GM12872 (cell line): ENCODE measurements at regions not wholly inside any gene's neighbourhood (a gene's known extent, or its start where the extent isn't known, plus 50 kb on each side); places are given as distances from the start of the nearest gene placed in this dataset.

Source experiments
- CTCF ChIP-seq: IDR thresholded peaks from 3 replicates; pipeline ENCODE4 v1.5.1; 2011; ENCODE audit warnings: low read depth, mild to moderate bottlenecking, low read length, moderate library complexity; ENCODE audit not compliant: insufficient read depth

DNA sequence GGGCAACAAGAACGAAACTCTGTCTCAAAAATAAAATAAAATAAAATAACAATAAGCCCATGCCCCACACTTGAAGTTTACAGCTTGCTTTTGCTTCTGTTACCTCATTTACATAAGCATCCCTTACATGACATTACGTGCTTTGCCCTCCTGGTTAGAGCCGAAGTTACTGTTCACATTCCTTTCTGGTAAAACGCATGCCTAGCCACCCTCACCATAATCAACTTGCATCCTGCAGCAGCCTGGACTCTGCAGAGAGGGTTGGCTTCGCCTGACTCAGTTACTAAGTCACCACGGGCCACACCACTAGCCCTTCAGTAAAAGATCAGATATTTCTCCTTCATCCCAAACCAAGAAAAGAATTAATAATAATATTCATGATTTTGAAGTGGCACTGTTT, 736.0 kb upstream of the AUTS2 start:
- TF ChIP-seq CTCF: no peak

DNA sequence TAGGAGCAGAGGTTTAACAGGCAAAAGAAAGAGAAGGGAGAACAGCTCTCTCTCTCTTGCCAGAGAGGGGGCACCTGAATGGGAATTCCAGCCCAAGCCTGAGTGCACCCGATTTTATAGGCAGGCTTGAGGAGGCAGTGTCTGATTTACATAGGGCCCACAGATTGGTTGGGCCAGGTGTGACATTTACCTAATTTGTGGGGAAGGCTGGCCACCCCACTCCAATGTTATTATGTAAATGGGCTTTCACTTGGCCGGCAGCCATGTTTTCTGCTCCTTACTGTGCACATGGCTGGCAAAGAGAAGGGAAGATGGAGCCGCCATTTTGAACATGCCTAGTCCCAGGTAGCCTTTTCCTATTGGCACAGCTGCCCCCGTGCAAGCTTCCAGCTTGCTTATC, 735.5 kb upstream of the AUTS2 start:
- no peak for TF ChIP-seq CTCF

GRCh38 chr7:68865351-68866199, 732.7 kb upstream of the AUTS2 start:
- TF ChIP-seq CTCF: no peak

GRCh38 chr7:68866200-68866570, 732.1 kb upstream of the AUTS2 start:
- TF ChIP-seq CTCF: no peak

DNA sequence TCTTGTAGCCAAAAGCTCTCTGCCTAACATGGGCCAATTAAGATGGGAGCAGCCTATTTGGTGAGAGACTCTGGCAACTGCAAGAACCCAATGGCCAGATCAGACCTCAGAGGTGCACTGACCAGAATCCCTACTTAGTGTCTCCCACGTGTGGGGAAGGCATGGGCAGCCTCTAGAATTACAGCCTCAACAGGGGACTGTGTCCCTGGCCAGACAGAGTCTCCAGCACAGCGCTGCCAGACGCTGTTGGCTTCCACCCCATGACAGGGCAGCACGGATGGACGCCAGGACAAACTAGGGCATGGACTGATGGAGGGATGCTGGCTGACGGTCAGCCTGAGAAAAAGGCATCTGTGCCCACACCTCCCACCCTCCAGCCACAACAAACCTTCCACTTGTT, 729.3 kb upstream of the AUTS2 start:
- no peak for TF ChIP-seq CTCF

- no peak for TF ChIP-seq CTCF
Measured at GRCh38 chr7:68873616-68874015, 724.7 kb upstream of the AUTS2 start.

- no peak for TF ChIP-seq CTCF
Measured at GRCh38 chr7:68875857-68876256, 722.4 kb upstream of the AUTS2 start.
